Prostate gland (tissue), 2 donors: ENCODE measurements at regions not wholly inside any gene's neighbourhood (a gene's known extent, or its start where the extent isn't known, plus 50 kb on each side); places are given as distances from the start of the nearest gene placed in this dataset.

Source experiments
- POLR2A ChIP-seq: fragments of 450-650 bp; IDR thresholded peaks from one replicate; pipeline ENCODE4 v1.6.1; 2016; ENCODE audit warnings: antibody characterized with exemption, mild to moderate bottlenecking
- TF ChIP-seq, protein P1 (sequence below), 4 experiments: fragments of 200-600 bp in 2 of 4; fragments of 450-650 bp in 2 of 4; sonication (generic) in 2 of 4; IDR thresholded peaks; 1 replicate in 3 of 4; 2 replicates in 1 of 4; pipeline ENCODE4 v1.5.1; 2016 to 2019; ENCODE audit warnings: antibody characterized with exemption in 4 of 4, mild to moderate bottlenecking in 2 of 4, moderate library complexity in 2 of 4

DNA sequence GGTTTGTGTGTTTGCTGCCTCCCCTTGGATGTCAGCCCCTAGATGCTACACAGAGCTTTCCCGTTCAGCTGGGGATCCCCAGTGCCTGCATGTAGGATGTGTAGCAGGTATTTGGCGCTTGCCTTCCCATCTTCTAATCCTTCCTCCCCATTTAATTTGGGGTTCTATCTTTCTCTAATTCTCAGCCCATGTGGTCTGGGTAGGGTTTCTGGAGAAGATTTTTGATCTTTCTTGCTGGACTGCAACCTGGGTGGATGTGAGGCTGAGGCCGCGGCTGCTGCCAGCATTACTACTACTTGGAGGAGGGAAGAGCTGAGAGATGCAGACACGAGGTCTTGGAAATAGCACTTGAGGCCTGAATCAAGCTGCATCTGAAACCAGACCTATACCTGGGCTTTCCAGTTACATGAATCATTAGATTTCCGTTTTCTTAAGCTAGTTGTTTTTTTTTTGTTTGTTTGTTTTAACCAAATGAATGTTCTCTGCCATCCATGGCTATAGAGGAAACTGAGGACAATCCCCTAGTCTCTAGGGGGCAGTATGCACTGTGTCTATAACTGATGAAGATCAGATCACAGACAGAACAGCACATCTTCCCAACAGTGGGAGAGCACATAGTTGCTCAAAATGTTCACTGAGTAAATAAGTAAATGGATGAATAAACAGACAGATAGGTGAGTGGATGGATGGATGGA, 178.6 kb downstream of the FGF18 start:
- TF ChIP-seq, protein P1, sequence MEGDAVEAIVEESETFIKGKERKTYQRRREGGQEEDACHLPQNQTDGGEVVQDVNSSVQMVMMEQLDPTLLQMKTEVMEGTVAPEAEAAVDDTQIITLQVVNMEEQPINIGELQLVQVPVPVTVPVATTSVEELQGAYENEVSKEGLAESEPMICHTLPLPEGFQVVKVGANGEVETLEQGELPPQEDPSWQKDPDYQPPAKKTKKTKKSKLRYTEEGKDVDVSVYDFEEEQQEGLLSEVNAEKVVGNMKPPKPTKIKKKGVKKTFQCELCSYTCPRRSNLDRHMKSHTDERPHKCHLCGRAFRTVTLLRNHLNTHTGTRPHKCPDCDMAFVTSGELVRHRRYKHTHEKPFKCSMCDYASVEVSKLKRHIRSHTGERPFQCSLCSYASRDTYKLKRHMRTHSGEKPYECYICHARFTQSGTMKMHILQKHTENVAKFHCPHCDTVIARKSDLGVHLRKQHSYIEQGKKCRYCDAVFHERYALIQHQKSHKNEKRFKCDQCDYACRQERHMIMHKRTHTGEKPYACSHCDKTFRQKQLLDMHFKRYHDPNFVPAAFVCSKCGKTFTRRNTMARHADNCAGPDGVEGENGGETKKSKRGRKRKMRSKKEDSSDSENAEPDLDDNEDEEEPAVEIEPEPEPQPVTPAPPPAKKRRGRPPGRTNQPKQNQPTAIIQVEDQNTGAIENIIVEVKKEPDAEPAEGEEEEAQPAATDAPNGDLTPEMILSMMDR (IDR thresholded peaks at IDR 0.05) = no peak
- no peak for TF ChIP-seq POLR2A
